ENCODE measurements at regions not wholly inside any gene's neighbourhood (a gene's known extent, or its start where the extent isn't known, plus 50 kb on each side); places are given as distances from the start of the nearest gene placed in this dataset.

GRCh38 chr12:114054982-114055381 lies 88.9 kb upstream of the RBM19 start:
- intact Hi-C loops (cut with micrococcal nuclease): loop anchor here (1.0 kb wide), 1 partner anchor 13 kb away; no protein-coding TSS in a partner anchor
- POLR2A ChIA-PET: no interaction called here
- Histone ChIP-seq H3K36me3 (ENCODE audit: control insufficient read depth in 1 of 2, insufficient read depth in 2 of 2, low read length in 2 of 2) (no peaks in the 10 kb centered on the region), H3K9me3 (ENCODE audit: control insufficient read depth in 1 of 2, insufficient read depth in 1 of 2, low read depth in 1 of 2, low read length in 2 of 2) (no peaks in the 10 kb centered on the region), H3K27ac (ENCODE audit: low read depth, low read length) (no peak overlapping the region), H3K4me2 (ENCODE audit: low read length) (no peak overlapping the region), H3K27me3 (ENCODE audit: insufficient read depth, low read length) (peaks cover 38% of the 10 kb centered on the region), H3K79me2 (ENCODE audit: insufficient read depth, low read length) (no peaks in the 10 kb centered on the region), H2AFZ (ENCODE audit: low read depth, low read length, poor library complexity, severe bottlenecking) (no peak overlapping the region), H3K4me3 (replicated peaks in 1 of 2; ENCODE audit: low read depth in 1 of 2, low read length in 2 of 2) (no peak overlapping the region), H3K9ac (ENCODE audit: low read length) (no peak overlapping the region), H4K20me1 (ENCODE audit: insufficient read depth) (no peaks in the 10 kb centered on the region), H3K9me2 (ENCODE audit: insufficient read depth) (no peaks in the 10 kb centered on the region), H3K4me1 (ENCODE audit: control insufficient read depth in 1 of 2, insufficient read depth in 2 of 2, low read length in 2 of 2) (no peaks in the 10 kb centered on the region)
- BruUV-seq (replicated peaks): no TSS peak
- RAD21 ChIA-PET (ENCODE audit: low non-redundant PET in 1 of 2, low total read pairs in 2 of 2, uncharacterized antibody in 2 of 2, unreplicated experiment in 2 of 2): no interaction called here
- ATAC-seq (no peak), DNase-seq (ENCODE audit: low read depth, low spot score) (no peak)
- CTCF ChIA-PET: no interaction called here
- TF ChIP-seq ZBTB33 (IDR thresholded peaks at IDR 0.05; ENCODE audit: extremely low read depth, insufficient replicate concordance, low read length) (no peak), CBX3 (IDR thresholded peaks at IDR 0.05; ENCODE audit: low read depth) (no peak), ZNF274 (IDR thresholded peaks at IDR 0.05; ENCODE audit: low read depth, low read length) (no peak), ELF1 (IDR thresholded peaks at IDR 0.05; ENCODE audit: borderline replicate concordance, low read depth) (no peak), TCF7L2 (IDR thresholded peaks at IDR 0.05; ENCODE audit: borderline replicate concordance, extremely low read depth, insufficient read depth, insufficient read length) (no peak), CEBPB (IDR thresholded peaks at IDR 0.05; ENCODE audit: low read depth) (no peak), YY1 (IDR thresholded peaks at IDR 0.05; ENCODE audit: extremely low read depth, insufficient replicate concordance, low read depth, low read length) (no peak), SIN3A (IDR thresholded peaks at IDR 0.05; ENCODE audit: low read depth) (no peak), FOSL1 (IDR thresholded peaks at IDR 0.05; ENCODE audit: low read depth) (no peak), SRF (IDR thresholded peaks at IDR 0.05; ENCODE audit: low read depth) (no peak)
- TF ChIP-seq, protein P1, sequence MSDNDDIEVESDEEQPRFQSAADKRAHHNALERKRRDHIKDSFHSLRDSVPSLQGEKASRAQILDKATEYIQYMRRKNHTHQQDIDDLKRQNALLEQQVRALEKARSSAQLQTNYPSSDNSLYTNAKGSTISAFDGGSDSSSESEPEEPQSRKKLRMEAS (IDR thresholded peaks at IDR 0.05): no peak
- TF ChIP-seq, protein P2, sequence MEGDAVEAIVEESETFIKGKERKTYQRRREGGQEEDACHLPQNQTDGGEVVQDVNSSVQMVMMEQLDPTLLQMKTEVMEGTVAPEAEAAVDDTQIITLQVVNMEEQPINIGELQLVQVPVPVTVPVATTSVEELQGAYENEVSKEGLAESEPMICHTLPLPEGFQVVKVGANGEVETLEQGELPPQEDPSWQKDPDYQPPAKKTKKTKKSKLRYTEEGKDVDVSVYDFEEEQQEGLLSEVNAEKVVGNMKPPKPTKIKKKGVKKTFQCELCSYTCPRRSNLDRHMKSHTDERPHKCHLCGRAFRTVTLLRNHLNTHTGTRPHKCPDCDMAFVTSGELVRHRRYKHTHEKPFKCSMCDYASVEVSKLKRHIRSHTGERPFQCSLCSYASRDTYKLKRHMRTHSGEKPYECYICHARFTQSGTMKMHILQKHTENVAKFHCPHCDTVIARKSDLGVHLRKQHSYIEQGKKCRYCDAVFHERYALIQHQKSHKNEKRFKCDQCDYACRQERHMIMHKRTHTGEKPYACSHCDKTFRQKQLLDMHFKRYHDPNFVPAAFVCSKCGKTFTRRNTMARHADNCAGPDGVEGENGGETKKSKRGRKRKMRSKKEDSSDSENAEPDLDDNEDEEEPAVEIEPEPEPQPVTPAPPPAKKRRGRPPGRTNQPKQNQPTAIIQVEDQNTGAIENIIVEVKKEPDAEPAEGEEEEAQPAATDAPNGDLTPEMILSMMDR (IDR thresholded peaks at IDR 0.05 in 2 of 3, conservative IDR thresholded peaks at IDR 0.05 in 1 of 3; ENCODE audit: borderline replicate concordance in 1 of 3, insufficient read depth in 1 of 3, low read depth in 2 of 3, low read length in 2 of 3): no peak
- TF ChIP-seq, protein P3, sequence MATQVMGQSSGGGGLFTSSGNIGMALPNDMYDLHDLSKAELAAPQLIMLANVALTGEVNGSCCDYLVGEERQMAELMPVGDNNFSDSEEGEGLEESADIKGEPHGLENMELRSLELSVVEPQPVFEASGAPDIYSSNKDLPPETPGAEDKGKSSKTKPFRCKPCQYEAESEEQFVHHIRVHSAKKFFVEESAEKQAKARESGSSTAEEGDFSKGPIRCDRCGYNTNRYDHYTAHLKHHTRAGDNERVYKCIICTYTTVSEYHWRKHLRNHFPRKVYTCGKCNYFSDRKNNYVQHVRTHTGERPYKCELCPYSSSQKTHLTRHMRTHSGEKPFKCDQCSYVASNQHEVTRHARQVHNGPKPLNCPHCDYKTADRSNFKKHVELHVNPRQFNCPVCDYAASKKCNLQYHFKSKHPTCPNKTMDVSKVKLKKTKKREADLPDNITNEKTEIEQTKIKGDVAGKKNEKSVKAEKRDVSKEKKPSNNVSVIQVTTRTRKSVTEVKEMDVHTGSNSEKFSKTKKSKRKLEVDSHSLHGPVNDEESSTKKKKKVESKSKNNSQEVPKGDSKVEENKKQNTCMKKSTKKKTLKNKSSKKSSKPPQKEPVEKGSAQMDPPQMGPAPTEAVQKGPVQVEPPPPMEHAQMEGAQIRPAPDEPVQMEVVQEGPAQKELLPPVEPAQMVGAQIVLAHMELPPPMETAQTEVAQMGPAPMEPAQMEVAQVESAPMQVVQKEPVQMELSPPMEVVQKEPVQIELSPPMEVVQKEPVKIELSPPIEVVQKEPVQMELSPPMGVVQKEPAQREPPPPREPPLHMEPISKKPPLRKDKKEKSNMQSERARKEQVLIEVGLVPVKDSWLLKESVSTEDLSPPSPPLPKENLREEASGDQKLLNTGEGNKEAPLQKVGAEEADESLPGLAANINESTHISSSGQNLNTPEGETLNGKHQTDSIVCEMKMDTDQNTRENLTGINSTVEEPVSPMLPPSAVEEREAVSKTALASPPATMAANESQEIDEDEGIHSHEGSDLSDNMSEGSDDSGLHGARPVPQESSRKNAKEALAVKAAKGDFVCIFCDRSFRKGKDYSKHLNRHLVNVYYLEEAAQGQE (IDR thresholded peaks at IDR 0.05; ENCODE audit: low read depth): no peak
